ENCODE measurements at regions not wholly inside any gene's neighbourhood (a gene's known extent, or its start where the extent isn't known, plus 50 kb on each side); places are given as distances from the start of the nearest gene placed in this dataset.

DNA sequence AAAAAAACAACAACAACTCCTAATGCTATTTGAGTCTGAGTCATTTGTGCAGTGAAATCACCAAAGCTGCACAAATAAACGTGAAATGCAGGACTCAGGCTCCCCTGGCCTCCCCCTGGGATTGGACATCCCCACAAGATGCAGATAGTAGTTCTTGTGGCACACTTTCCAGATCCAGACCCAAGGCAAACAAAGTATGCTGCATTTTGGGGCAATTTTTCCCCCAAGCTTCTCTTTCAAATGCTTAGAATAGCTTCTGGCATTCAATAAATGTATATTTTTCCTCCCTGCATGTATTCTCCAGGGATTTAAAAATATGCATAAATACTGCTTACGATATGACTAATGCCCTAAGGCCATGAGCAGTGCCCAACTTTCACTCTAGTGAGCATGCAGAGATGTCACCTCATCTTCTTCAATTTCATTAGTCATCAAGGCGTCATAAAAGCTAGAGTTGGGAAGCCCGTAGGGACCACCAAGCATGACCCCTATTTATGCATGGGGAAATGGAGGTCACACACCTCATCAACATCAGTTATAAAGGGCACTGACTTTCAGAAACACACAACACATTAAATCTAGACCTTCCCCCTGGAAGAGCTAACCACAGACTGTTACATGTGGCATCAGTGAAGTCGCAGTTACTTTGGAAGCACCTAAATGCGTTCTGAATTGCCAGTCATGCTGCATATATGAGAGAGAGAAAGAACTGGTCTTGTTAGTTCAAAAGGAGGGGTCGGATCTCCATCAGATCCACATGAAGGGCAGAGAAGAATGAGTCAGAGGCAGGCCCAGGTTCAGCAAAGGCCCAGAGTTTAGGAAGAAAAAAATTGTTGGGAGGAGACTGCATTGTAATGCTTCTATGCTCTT, 374.1 kb downstream of the LPIN1 start:
- H3K4me3 ChIP-seq (ENCODE audit: low read depth, low read length): no peak overlapping the region
- peak; percentile 91 for DNase-seq (ENCODE audit: low read depth)

DNA sequence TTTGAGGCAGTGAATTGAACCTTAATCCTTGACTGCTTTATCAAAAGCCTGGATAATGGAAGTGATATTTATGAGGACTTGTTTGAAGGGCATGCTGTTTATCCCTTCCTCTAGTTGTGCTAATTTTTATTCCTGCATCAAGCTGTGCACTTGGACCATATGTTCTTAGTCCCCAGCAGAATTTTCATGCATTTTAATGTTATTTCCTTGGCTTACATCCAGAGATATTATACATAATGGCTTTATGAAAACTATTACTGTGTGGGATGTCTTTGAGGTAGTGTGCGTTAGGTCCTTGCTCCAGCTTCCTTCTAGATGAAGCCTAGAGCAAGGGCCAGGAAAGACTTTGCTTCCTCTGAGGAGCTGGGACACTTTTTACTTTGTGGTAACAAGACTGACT, 378.4 kb downstream of the LPIN1 start:
- H3K4me3 ChIP-seq (ENCODE audit: low read depth, low read length): no peak overlapping the region
- no peak for DNase-seq (ENCODE audit: low read depth)

DNA sequence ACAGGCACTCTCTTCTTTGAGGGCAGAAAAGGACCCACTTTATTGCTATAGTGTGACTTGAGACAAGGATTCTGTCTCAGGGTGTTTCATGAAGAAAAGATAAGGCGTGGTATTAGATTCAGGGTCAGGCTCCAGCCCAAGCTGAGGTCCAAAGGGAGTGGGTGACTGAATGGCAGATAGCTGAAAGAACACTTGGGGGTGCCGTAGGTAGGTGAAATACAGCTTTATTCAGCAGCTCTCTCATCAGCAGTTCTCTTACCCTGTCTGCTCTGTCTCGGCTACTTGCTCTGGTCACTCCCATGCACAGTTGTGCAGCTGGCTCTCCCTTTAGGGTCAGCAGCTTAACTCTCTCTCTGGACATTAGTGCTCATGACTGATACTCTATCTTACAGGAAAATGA, 379.9 kb downstream of the LPIN1 start:
- no peak overlapping the region for H3K4me3 ChIP-seq (ENCODE audit: low read depth, low read length)
- DNase-seq (ENCODE audit: low read depth): no peak

DNA sequence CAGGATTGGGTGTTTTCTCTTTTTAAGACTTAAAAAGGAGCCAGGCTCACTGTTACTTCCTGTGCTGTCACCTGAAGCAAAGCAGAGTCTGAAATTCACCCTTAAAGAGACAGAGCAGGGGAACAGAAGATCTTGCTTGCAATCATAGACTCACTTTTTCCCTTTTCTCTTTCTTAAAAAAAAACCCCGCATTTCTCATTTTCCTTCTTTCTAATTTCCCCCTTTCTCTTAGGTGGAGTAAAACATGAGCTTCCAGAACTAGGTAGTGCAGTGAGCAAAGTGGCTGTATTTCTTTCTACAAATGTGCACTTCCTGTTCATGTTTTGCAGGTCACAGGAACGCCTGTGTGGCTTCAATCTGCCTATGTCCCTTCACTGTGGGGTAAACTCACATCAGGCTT, 381.2 kb downstream of the LPIN1 start:
- DNase-seq (ENCODE audit: low read depth): no peak
- H3K4me3 ChIP-seq (ENCODE audit: low read depth, low read length): no peak overlapping the region

DNA sequence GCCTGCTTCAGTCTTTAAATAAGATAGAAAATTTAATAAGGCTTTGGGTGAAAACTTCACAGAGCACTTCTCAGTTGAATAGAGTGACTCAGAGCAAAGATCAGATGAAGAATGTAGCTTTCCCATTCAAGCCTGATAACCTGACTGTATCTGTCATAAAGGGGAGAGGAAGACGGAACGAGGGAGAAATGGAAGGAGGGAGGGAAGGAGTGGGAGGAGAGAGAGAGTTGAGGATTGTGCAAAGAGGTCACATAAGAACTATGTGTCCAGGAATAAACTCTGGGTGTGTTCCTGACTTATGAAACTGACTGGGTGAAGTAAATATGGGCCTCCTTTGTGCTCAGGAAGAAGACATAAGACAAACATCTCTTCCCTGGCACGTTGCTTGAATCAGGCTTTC, 385.5 kb downstream of the LPIN1 start:
- H3K4me3 ChIP-seq (ENCODE audit: low read depth, low read length): no peak overlapping the region
- DNase-seq (ENCODE audit: low read depth): peak; percentile 7

DNA sequence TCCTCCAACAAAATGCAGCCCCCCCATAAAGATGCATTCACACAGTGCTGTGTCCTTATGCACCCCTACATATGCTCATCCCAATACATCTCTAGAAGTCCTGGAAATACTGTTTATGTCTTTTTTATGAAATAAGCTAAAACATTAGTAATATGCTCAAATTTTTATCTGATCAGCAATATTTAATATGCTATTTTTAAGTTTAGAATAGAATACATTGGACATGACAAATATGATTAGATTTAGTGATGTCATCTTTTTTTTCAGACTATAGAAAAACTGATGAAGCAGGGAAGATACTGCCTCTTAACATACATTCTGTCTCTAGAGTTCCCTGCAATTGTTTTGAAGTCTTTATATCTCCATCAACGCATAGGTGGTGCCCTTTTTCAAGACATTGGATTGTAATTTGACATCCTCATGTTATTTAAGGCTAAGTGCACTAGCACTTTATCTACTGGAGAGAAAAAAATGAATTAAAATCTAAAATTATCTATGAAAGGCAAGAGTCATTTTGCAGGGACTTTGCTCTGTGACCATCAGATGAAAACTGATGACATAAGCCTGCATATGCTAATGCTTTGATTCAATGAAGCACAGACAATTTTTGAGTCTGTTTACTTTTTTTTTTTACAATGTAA, 395.3 kb downstream of the LPIN1 start:
- DNase-seq (ENCODE audit: low read depth): no peak
- H3K4me3 ChIP-seq (ENCODE audit: low read depth, low read length): no peak overlapping the region

DNA sequence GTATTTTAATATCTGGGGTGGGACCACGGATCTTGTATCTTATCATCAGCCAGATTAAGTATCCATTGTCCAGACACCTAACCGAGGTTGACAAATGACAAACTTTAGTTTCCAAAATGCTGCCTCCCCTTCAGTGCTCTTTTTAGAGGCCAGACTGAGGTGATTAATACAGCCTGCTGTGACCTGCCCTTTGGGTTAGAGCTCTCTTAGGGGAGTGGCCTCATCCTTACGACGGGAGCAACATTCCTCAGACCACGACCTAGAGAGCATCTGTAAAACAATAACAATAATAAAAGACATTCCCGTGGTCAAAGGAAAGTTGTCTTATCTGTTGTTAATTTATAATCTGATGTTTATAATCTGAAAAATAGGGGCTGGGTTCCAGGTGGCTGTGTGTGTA, 405.3 kb downstream of the LPIN1 start:
- no peak overlapping the region for H3K4me3 ChIP-seq (ENCODE audit: low read depth, low read length)
- DNase-seq (ENCODE audit: low read depth): no peak

DNA sequence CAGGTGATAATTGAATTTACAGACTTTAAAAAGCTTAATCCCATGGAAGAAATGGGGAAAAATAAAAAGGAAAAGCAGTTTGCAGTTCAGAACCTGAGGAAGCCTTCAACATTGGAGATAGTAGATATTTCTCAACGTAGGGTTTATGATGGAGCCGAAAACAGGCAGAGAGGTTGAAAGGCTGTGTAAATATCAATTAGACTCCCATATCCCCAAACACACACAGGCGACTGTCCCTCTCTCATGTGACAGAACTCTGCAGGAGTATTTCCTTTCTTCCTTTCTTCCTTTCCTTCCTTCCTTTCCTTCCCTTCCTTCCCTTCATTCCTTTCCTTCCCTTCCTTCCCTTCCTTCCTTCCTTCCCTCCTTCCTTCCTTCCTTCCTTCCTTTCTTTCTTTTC, 406.5 kb downstream of the LPIN1 start:
- no peak overlapping the region for H3K4me3 ChIP-seq (ENCODE audit: low read depth, low read length)
- DNase-seq (ENCODE audit: low read depth): no peak

DNA sequence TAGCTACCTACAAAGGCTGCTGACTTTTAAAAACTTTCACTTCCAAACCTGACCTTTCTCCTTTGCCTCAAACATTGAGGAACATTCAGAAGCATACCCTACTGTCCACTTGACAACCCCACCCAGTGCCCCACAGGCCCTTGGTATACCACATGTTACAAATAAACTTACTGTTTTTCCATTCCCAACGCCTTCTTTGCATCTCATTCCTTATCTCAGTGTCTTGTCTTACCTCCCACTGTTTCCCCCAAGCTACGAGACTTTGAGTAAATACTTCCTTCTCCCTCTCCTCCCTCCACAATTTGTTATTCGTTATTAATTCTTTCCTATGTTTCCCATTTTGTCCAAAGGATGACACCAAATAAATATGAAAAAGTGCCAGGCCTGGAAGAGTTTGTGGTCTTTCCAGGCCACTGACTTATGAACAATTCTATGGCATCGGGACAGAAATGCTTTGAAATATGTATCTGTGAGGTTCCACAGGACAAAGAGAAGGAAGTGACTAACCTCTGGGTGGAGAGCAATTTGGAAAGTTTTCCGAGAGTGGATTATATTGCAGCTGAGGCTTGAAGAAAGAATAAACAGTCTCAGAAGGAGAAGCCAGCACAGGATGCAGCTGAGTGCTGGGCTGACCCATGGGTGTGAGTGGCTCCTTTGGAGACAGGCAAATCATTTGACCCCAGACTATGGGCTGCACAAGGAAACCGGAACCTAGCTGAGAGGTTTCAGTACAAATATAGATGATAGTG, 409.0 kb downstream of the LPIN1 start:
- H3K4me3 ChIP-seq (ENCODE audit: low read depth, low read length): no peak overlapping the region
- DNase-seq (ENCODE audit: low read depth): peak; percentile 24

DNA sequence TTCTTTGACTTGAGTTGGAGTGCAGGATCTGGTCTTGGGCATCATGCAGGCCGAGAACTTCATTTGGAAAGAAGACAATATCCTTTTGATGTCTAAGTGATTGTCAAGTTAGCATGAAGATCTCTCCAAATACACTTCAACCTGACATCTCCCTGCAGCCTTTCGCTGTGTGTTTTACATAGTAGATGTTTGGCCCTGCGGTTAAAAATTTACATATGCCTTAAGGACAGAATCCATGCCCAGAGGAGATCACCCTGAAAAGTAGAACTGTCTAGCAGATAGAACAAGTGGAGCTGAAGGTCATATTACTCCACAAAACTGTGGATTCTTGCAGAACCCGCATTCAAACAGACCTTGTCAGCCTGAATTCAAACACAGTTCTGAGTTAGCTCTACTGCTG, 409.9 kb downstream of the LPIN1 start:
- no peak for DNase-seq (ENCODE audit: low read depth)
- H3K4me3 ChIP-seq (ENCODE audit: low read depth, low read length): no peak overlapping the region

DNA sequence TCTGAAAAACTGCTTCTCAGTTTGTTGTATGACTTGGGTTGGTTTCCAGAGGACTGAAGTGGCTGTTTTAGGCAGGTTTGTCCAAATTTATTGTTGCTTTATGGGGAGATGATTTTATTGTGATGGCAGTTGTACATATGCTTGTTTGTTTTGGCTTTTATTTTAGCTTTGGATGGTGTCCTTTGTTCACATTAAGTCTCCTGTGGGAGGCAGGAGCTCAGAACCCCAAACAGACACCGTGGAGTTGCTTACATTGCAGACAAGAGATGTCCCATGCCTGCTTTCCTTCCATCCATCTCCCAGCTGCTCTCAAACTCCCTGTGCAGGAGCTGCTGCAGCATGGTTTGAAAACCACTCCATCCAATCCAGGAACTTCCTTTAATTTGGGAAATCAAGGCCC, 414.7 kb downstream of the LPIN1 start:
- DNase-seq (ENCODE audit: low read depth): no peak

DNA sequence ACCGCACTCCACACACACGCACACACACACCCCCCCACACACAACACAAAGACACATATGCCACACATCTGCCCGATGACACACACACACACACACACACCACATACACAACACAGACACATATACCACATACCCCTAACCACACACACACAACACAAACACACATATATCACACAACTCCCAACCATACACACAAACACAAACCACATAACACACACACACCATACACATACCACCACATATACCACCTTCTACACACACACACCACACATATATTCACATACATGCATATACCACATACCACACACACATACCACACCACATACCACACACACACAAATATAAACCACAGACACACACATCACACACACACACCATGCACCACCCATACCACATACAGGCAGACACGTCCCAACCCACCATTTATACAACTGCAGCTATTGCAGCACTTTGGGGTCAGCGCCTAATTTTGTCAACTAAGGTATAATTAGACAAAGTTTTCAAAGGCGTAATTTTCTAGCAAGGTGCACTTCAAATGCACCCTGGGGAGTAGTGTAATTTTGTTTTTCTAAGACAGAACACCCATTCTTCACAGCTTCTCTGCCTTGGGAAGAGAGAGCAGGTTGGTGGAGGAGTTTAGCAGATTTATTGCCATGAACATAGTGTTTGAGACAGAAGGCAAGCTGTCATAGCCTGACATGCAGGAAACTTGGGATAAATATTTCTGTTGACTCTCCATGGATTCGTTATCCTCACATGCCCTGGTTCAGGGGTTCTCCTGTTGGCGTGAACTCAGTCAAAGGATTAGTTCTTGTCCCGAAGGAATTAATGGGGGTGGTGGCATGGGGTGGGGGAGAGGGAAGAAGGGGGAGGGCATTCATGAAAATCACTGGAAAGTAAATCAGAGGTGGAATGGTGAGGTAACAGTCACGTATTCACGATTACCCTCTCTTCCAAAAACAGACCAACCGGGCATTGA, 416.1 kb downstream of the LPIN1 start:
- no peak for DNase-seq (ENCODE audit: low read depth)
- H3K4me3 ChIP-seq (ENCODE audit: low read depth, low read length): no peak overlapping the region

More for the DNA sequence above, 414.7 kb downstream of the LPIN1 start:
- H3K4me3 ChIP-seq (ENCODE audit: low read depth, low read length): no peak overlapping the region

DNA sequence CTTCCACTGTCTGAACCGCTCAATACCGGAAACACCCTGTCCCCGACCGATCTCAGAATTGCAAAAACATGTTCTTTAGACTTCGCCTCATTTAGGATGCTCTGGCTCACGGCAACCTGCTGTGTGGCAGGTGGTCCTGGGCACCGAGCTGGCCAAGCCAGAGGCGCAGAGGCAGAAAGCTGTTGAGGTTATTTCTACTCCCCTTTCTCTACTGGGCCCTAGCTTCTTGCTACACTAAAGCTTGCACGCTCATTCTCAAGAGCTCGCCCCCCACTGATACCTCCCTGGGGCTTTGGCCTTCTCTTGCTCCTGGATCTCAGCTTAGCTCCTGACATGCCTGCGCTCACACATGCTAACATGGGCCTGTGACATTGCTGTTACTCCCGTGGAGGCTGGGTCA, 417.4 kb downstream of the LPIN1 start:
- no peak overlapping the region for H3K4me3 ChIP-seq (ENCODE audit: low read depth, low read length)
- no peak for DNase-seq (ENCODE audit: low read depth)

DNA sequence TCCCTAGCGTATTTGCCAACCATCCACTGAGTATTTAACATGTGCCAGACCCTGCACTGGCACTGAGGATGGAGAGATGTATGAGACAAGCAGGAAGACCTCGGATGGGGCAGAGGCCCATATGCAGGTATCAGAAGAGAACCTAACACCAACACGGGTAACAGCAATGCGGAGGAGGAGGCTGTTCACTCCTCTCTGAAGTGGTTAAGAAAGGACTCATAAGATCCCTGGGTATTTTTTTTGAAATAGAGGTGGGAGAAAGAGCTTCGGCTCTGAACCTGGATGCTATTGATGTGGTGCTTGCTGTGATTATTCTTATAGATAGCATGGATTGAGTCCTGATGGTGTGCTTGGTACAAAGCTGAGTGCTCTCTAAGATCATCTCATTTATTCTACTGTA, 418.3 kb downstream of the LPIN1 start:
- H3K4me3 ChIP-seq (ENCODE audit: low read depth, low read length): no peak overlapping the region
- no peak for DNase-seq (ENCODE audit: low read depth)

DNA sequence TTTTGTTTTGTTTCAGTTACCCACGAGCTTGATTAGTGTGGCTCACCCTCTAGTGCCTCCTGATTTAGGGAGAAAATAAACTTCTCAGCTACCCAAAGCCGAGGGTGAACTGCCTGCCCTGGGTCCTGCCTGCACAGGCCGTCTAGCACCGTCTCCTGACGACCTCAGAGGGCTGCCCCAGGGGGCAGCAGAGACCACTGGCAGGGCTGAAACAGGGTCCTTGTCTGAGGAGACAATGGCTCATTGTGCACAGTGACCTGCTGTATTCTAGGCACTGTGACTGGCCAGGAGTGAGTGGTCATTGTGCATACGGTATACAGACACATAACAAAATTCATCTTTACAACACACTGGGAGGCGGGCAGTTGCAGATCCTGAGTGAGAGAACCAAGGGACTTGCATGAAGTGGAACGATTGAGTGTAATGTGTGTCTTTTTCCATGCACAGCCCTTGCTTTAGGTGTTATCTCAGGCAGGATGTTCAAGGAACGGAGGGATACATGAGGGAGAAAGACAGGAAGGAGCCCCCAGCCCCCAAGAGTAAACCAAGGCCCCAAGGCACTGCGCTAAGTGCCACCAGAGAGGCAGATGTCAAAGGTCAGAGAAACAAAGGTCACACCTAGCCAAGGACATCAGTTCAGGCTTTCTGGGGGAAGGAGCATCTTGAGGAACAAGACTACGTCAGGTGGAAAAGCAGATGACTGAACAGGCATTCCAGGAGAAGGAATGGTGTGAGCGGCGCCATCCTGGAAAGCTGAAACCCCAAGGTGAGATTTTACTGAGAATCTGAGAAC, 421.3 kb downstream of the LPIN1 start:
- H3K4me3 ChIP-seq (ENCODE audit: low read depth, low read length): no peak overlapping the region
- DNase-seq (ENCODE audit: low read depth): no peak

DNA sequence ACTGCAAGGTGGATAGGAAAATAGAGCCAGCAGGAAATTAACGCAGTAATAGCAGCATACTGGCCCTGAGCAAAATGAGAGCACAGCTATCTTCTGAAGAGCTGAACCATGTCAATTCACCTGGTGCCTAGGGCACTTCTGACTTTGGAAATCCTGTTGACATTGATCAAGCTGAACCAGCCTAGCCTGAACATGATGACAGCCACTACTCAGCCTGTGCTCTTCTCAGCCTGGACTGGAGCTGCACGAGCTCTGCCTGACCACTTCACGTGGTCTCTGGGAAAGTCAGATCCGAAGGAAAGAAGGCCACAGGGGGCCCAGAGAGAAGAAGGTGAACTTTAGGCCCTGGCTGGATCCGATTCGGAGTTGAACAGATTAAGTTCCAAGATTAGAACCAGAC, 421.9 kb downstream of the LPIN1 start:
- no peak overlapping the region for H3K4me3 ChIP-seq (ENCODE audit: low read depth, low read length)
- DNase-seq (ENCODE audit: low read depth): no peak

DNA sequence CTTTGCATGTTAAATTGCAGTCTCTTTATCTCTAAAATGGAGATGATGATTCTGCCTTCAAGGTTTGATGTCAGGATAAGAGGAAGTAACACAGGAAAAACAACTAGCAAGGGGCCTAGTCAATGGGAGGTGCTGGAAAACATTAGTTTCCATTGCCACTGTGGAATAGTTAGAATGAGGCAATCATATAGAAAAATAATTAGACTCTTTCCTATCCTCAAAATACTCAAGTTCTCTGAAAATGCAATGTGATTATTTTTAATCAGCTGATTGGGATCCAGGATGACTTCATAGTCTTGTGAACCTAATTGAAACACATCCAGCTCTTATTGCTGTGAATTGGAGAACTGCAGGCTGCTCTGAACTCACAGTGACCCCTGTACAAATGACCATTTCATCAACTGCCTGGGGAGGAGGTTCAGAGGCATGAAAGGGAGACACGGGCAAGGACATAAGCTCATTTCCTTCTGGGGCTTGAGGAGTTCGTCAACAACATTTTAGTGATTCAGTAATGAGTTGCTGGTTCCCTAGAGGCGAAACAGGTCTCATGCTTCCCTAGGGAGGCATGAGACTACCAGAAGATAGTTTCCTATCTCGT, 422.5 kb downstream of the LPIN1 start:
- no peak overlapping the region for H3K4me3 ChIP-seq (ENCODE audit: low read depth, low read length)
- peak; percentile 45 for DNase-seq (ENCODE audit: low read depth)

DNA sequence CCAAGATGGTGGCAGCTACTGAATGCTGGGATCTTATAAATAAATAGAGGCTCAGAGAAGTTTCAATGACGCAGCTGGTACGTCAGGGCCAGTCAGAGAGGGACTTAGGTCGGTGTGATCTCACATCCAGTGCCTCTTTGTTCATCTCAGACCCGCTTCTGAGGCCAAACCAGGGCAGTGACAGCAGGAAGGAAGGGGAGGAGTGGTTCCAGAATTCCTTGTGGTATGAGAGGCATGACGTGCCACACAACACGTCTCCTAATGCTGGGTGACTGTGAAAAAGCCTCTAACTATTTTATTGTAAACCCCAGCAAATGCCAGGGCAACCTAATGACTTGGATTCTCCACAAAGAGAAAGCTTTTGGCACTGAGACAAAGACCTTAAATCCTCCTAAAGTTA, 423.3 kb downstream of the LPIN1 start:
- DNase-seq (ENCODE audit: low read depth): peak; percentile 50
- H3K4me3 ChIP-seq (ENCODE audit: low read depth, low read length): no peak overlapping the region
